PC-3 (cell line): ENCODE measurements at regions not wholly inside any gene's neighbourhood (a gene's known extent, or its start where the extent isn't known, plus 50 kb on each side); places are given as distances from the start of the nearest gene placed in this dataset.

ENCODE experiments used
- ATAC-seq: fragments of 200-7000 bp; cut with Tn5 transposase; 2 replicates; pipeline ENCODE4 v1.9.1; 2020; ENCODE audit warnings: mild to moderate bottlenecking, moderate library complexity
- BruUV-seq: library from RNA; stranded (reverse); fragments of 400-500 nt; replicated peaks from 2 replicates; lab custom pipeline; 2021; lab: Mats Ljungman, UMichigan
- CTCF ChIA-PET: fragments of 300-600 bp; sonication (Branson Sonifier 250); formaldehyde crosslinking; loops from one replicate; lab custom pipeline; 2022; ENCODE audit warnings: antibody characterized with exemption; lab: Charles Lee
- POLR2A ChIA-PET: fragments of 300-600 bp; sonication (Branson Sonifier 250); formaldehyde crosslinking; loops from one replicate; lab custom pipeline; 2022; ENCODE audit warnings: antibody characterized with exemption; ENCODE audit not compliant: unreplicated experiment; lab: Charles Lee
- DNase-seq: peaks from one replicate; pipeline ENCODE4 v3.0.0-alpha.2; 2015
- H2AFZ ChIP-seq: fragments of 300-600 bp; sonication (generic); 2 replicates; pipeline ENCODE4 v1.6.0; 2016; ENCODE audit warnings: antibody characterized with exemption, low read length
- H3F3A ChIP-seq: fragments of 300-600 bp; sonication (generic); one replicate; pipeline ENCODE4 v1.6.0; 2017; ENCODE audit warnings: antibody characterized with exemption, low read length, control low read depth, mild to moderate bottlenecking; ENCODE audit not compliant: unreplicated experiment
- H3K27ac ChIP-seq: fragments of 300-600 bp; sonication (generic); 2 replicates; pipeline ENCODE4 v1.5.1; 2016; ENCODE audit warnings: mild to moderate bottlenecking, low read length
- H3K27me3 ChIP-seq: fragments of 300-600 bp; sonication (generic); 2 replicates; pipeline ENCODE4 v1.6.1; 2016; ENCODE audit warnings: low read length, mixed read lengths
- H3K36me3 ChIP-seq: fragments of 300-600 bp; sonication (generic); 2 replicates; pipeline ENCODE4 v1.6.1; 2016; ENCODE audit warnings: low read depth, mixed run types, low read length, mixed read lengths
- H3K4me1 ChIP-seq: fragments of 300-600 bp; sonication (generic); 2 replicates; pipeline ENCODE4 v1.5.1; 2016; ENCODE audit warnings: low read length; ENCODE audit not compliant: insufficient read depth
- H3K4me2 ChIP-seq: fragments of 300-600 bp; sonication (generic); 2 replicates; pipeline ENCODE4 v1.6.0; 2016; ENCODE audit warnings: low read length
- H3K4me3 ChIP-seq: fragments of 300-600 bp; sonication (generic); 2 replicates; pipeline ENCODE4 v1.5.1; 2016; ENCODE audit warnings: mild to moderate bottlenecking, low read length, mixed read lengths
- H3K79me2 ChIP-seq: fragments of 300-600 bp; sonication (generic); 2 replicates; pipeline ENCODE4 v1.6.1; 2017; ENCODE audit warnings: low read length, mixed read lengths
- H3K9ac ChIP-seq: fragments of 300-600 bp; sonication (generic); 2 replicates; pipeline ENCODE4 v1.6.0; 2016; ENCODE audit warnings: mild to moderate bottlenecking, low read length
- H3K9me2 ChIP-seq: fragments of 300-600 bp; sonication (generic); replicated peaks from 2 replicates; pipeline ENCODE4 v1.6.1; 2016; ENCODE audit warnings: mixed run types, low read length, mixed read lengths
- H3K9me3 ChIP-seq: fragments of 300-600 bp; sonication (generic); 2 replicates; pipeline ENCODE4 v1.6.1; 2016; ENCODE audit warnings: low read length, mixed read lengths
- H4K20me1 ChIP-seq: fragments of 300-600 bp; sonication (generic); 2 replicates; pipeline ENCODE4 v1.6.1; 2016; ENCODE audit warnings: low read length, mixed read lengths
- EZH2 ChIP-seq: fragments of 300-600 bp; sonication (generic); IDR thresholded peaks from one replicate; pipeline ENCODE4 v1.6.1; 2017; ENCODE audit warnings: antibody characterized with exemption, mild to moderate bottlenecking, low read length; ENCODE audit not compliant: unreplicated experiment
- EZH2phosphoT487 ChIP-seq: fragments of 300-600 bp; sonication (generic); IDR thresholded peaks from 2 replicates; pipeline ENCODE4 v1.6.1; 2018; ENCODE audit warnings: mild to moderate bottlenecking, antibody characterized with exemption, low read length, borderline replicate concordance
- intact Hi-C: fragments of 100-400 bp; cut with micrococcal nuclease; formaldehyde crosslinking; loops from 2 replicates; pipeline ENCODE4 v1.9.0; 2023
- TF ChIP-seq, protein P1 (sequence below): fragments of 300-600 bp; sonication (generic); conservative IDR thresholded peaks from 2 replicates; pipeline ENCODE4 v1.5.1; 2017; ENCODE audit warnings: antibody characterized with exemption, low read depth, mild to moderate bottlenecking, low read length

DNA sequence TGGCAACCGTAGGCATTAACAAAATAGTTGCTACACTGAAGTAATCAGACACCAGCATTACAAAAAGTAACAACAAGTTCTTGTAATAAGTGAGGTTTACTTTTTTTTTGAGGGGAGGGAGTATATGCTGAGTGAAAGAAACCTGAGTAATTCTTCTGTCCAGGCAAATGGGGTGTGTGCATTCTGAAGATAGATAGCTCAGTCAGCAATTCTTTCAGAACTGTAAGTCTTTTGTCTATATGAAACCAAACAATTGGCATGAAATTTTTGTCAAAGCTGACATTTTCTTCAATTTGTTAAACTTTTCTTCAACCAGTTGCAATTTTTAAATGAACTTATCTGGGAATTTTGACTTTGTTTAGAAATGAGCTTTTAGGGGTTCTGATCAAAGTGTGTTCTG lies 208.1 kb upstream of the THSD7B start:
- ChIA-PET CTCF (no interaction called here), POLR2A (no interaction called here)
- DNase-seq, result no peak
- Histone ChIP-seq H3K27ac (no peak overlapping the region), H3K9me2 (no peaks in the 10 kb centered on the region), H2AFZ (no peak overlapping the region), H3K4me3 (no peak overlapping the region), H3F3A (no peaks in the 10 kb centered on the region), H4K20me1 (no peaks in the 10 kb centered on the region), H3K36me3 (no peaks in the 10 kb centered on the region), H3K27me3 (peaks cover 44% of the 10 kb centered on the region), H3K9ac (no peak overlapping the region), H3K9me3 (no peaks in the 10 kb centered on the region), H3K4me2 (no peak overlapping the region), H3K79me2 (no peaks in the 10 kb centered on the region), H3K4me1 (no peaks in the 10 kb centered on the region)
- BruUV-seq, result no TSS peak
- no peak for TF ChIP-seq EZH2
- TF ChIP-seq, protein P1, sequence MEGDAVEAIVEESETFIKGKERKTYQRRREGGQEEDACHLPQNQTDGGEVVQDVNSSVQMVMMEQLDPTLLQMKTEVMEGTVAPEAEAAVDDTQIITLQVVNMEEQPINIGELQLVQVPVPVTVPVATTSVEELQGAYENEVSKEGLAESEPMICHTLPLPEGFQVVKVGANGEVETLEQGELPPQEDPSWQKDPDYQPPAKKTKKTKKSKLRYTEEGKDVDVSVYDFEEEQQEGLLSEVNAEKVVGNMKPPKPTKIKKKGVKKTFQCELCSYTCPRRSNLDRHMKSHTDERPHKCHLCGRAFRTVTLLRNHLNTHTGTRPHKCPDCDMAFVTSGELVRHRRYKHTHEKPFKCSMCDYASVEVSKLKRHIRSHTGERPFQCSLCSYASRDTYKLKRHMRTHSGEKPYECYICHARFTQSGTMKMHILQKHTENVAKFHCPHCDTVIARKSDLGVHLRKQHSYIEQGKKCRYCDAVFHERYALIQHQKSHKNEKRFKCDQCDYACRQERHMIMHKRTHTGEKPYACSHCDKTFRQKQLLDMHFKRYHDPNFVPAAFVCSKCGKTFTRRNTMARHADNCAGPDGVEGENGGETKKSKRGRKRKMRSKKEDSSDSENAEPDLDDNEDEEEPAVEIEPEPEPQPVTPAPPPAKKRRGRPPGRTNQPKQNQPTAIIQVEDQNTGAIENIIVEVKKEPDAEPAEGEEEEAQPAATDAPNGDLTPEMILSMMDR, result no peak
- no peak for TF ChIP-seq EZH2phosphoT487
- ATAC-seq, result no peak
- intact Hi-C loops, result no loop called here

DNA sequence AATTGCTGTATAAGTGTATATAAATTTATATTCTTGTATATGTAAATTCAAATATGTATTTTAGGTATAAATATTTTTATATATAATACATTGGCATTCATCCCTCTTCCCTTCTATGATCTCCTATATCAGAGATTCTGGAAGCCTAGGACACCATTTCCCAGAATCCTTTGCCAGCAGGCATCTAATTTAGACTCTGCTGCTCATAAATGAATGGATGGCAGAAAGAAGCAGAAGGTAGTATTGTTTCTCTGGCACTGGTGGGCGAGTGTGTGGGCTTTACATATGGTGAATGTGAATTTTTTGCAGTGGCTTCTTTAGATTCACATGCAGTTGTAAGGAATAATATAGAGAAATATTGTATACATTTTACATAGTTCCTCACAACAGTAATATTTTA lies 215.2 kb upstream of the THSD7B start:
- H3K27ac ChIP-seq, result no peak overlapping the region
- no peak overlapping the region for H3K9ac ChIP-seq
- H2AFZ ChIP-seq, result no peak overlapping the region
- intact Hi-C loops, result no loop called here
- ATAC-seq, result no peak
- no peak overlapping the region for H3K4me3 ChIP-seq
- no peaks in the 10 kb centered on the region for H4K20me1 ChIP-seq
- H3K9me2 ChIP-seq, result no peaks in the 10 kb centered on the region
- no peaks in the 10 kb centered on the region for H3F3A ChIP-seq
- TF ChIP-seq EZH2 (no peak), EZH2phosphoT487 (no peak)
- TF ChIP-seq, protein P1, result no peak
- ChIA-PET CTCF (no interaction called here), POLR2A (no interaction called here)
- H3K4me1 ChIP-seq, result no peaks in the 10 kb centered on the region
- peaks cover 25% of the 10 kb centered on the region for H3K27me3 ChIP-seq
- DNase-seq, result no peak
- no peaks in the 10 kb centered on the region for H3K36me3 ChIP-seq
- H3K4me2 ChIP-seq, result no peak overlapping the region
- H3K79me2 ChIP-seq, result no peaks in the 10 kb centered on the region
- H3K9me3 ChIP-seq, result no peaks in the 10 kb centered on the region
- BruUV-seq, result no TSS peak

DNA sequence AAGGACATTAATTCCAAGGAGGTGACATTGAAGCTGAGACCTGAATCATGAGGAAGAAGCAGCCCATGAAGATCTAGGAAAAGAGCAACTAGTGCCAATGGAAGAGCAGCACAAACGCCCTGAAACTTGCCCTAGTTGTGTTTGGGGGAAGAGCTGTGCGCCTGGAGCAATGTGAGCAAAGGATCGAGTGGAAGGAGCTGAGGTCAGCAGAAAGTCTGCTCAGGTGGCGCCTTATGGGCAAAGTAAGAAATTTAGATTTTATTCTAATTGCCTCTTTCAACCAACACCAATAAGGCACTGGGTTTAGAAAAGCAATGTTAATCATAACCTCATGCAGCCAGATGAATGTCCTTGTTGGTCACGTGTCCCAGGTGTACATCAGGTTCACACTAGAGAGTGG lies 226.0 kb upstream of the THSD7B start:
- Histone ChIP-seq H3K4me2 (no peak overlapping the region), H3K79me2 (no peaks in the 10 kb centered on the region), H4K20me1 (no peaks in the 10 kb centered on the region), H3K9me3 (no peaks in the 10 kb centered on the region), H3K4me3 (no peak overlapping the region), H3K36me3 (no peaks in the 10 kb centered on the region), H3K9ac (no peak overlapping the region), H3F3A (no peaks in the 10 kb centered on the region), H3K9me2 (no peaks in the 10 kb centered on the region), H3K27me3 (peaks cover 4% of the 10 kb centered on the region; the same call in 1 of the 2 replicates), H3K27ac (no peak overlapping the region), H2AFZ (no peak overlapping the region), H3K4me1 (no peaks in the 10 kb centered on the region)
- no TSS peak for BruUV-seq
- POLR2A ChIA-PET, result no interaction called here
- TF ChIP-seq EZH2, result no peak
- TF ChIP-seq EZH2phosphoT487, result no peak
- TF ChIP-seq, protein P1, result no peak
- DNase-seq (no peak), ATAC-seq (no peak)
- intact Hi-C loops, result no loop called here
- CTCF ChIA-PET, result no interaction called here
